ENCODE measurements at regions not wholly inside any gene's neighbourhood (a gene's known extent, or its start where the extent isn't known, plus 50 kb on each side); places are given as distances from the start of the nearest gene placed in this dataset.

- no peak for TF ChIP-seq CTCF (IDR thresholded peaks at IDR 0.05)
- no peak for TF ChIP-seq ZFX (IDR thresholded peaks at IDR 0.05; ENCODE audit: borderline replicate concordance)
These were observed 1195.8 kb downstream of the SORCS1 start for GRCh38 chr10:105968666-105969065.

Data from 22Rv1 (cell line).